Lower lobe of right lung (tissue), 2 donors: ENCODE measurements at regions not wholly inside any gene's neighbourhood (a gene's known extent, or its start where the extent isn't known, plus 50 kb on each side); places are given as distances from the start of the nearest gene placed in this dataset.

Experiments used
- ATAC-seq, 2 donors: fragments of 200-7000 bp; cut with Tn5 transposase; one replicate each; pipeline ENCODE4 v1.9.1; 2020 to 2022; ENCODE audit warnings: mild to moderate bottlenecking in 2 of 2, moderate library complexity in 2 of 2
- DNase-seq: peaks from one replicate; pipeline ENCODE4 v3.0.0-alpha.2; 2020
- H3K27ac ChIP-seq: fragments of 200-600 bp; one replicate; pipeline ENCODE4 v1.8.0; 2022
- H3K27me3 ChIP-seq: fragments of 200-600 bp; one replicate; pipeline ENCODE4 v1.8.0; 2022; ENCODE audit warnings: low read depth
- H3K36me3 ChIP-seq: fragments of 200-600 bp; one replicate; pipeline ENCODE4 v1.8.0; 2022; ENCODE audit warnings: mild to moderate bottlenecking
- H3K4me1 ChIP-seq: fragments of 200-600 bp; one replicate; pipeline ENCODE4 v1.8.0; 2022
- H3K4me3 ChIP-seq: fragments of 200-600 bp; one replicate; pipeline ENCODE4 v1.8.0; 2022; ENCODE audit warnings: mild to moderate bottlenecking
- H3K9me3 ChIP-seq: fragments of 200-600 bp; one replicate; pipeline ENCODE4 v1.8.0; 2022
- CTCF ChIP-seq: fragments of 200-600 bp; IDR thresholded peaks from one replicate; pipeline ENCODE4 v1.8.0; 2022; ENCODE audit warnings: antibody characterized with exemption, mild to moderate bottlenecking
- intact Hi-C: fragments of 100-400 bp; cut with DNase I; formaldehyde crosslinking; loops from one replicate; pipeline ENCODE4 v1.11.0; 2022
- donor health status: DM: no; HTN: yes; CAD: no; lungs with severe emphysema.

GRCh38 chr1:90802622-90803021, 85.5 kb upstream of the BARHL2 start:
- H3K9me3 ChIP-seq: no peaks in the 10 kb centered on the region
- no peak for DNase-seq
- intact Hi-C loops: no loop called here
- no peaks in the 10 kb centered on the region for H3K4me1 ChIP-seq
- no peak overlapping the region for H3K27ac ChIP-seq
- no peak for TF ChIP-seq CTCF
- no peak overlapping the region for H3K4me3 ChIP-seq
- H3K36me3 ChIP-seq: no peaks in the 10 kb centered on the region
- H3K27me3 ChIP-seq: no peaks in the 10 kb centered on the region
- ATAC-seq: no peak

GRCh38 chr1:90800012-90800717, 83.1 kb upstream of the BARHL2 start:
- intact Hi-C loops: no loop called here
- Histone ChIP-seq H3K9me3 (no peaks in the 10 kb centered on the region), H3K27me3 (no peaks in the 10 kb centered on the region), H3K4me1 (no peaks in the 10 kb centered on the region), H3K4me3 (no peak overlapping the region), H3K27ac (no peak overlapping the region), H3K36me3 (no peaks in the 10 kb centered on the region)
- ATAC-seq (no peak), DNase-seq (no peak)
- TF ChIP-seq CTCF: no peak

- no peaks in the 10 kb centered on the region for H3K4me1 ChIP-seq
- intact Hi-C loops: no loop called here
- no peaks in the 10 kb centered on the region for H3K36me3 ChIP-seq
- H3K27ac ChIP-seq: no peak overlapping the region
- no peak for ATAC-seq
- H3K27me3 ChIP-seq: no peaks in the 10 kb centered on the region
- DNase-seq: no peak
- H3K9me3 ChIP-seq: no peaks in the 10 kb centered on the region
- TF ChIP-seq CTCF: no peak
- no peak overlapping the region for H3K4me3 ChIP-seq
These were observed 82.2 kb upstream of the BARHL2 start for GRCh38 chr1:90799326-90799725.

GRCh38 chr1:90798883-90799282, 81.8 kb upstream of the BARHL2 start:
- DNase-seq (no peak), ATAC-seq (no peak)
- Histone ChIP-seq H3K9me3 (no peaks in the 10 kb centered on the region), H3K36me3 (no peaks in the 10 kb centered on the region), H3K27ac (no peak overlapping the region), H3K4me1 (no peaks in the 10 kb centered on the region), H3K27me3 (no peaks in the 10 kb centered on the region), H3K4me3 (no peak overlapping the region)
- TF ChIP-seq CTCF: no peak
- intact Hi-C loops: no loop called here

GRCh38 chr1:90798344-90798743, 81.2 kb upstream of the BARHL2 start:
- no peaks in the 10 kb centered on the region for H3K36me3 ChIP-seq
- no peak for DNase-seq
- H3K27me3 ChIP-seq: no peaks in the 10 kb centered on the region
- intact Hi-C loops: no loop called here
- no peaks in the 10 kb centered on the region for H3K4me1 ChIP-seq
- TF ChIP-seq CTCF: no peak
- H3K27ac ChIP-seq: no peak overlapping the region
- no peaks in the 10 kb centered on the region for H3K9me3 ChIP-seq
- H3K4me3 ChIP-seq: no peak overlapping the region
- ATAC-seq: no peak
